ENCODE measurements at regions not wholly inside any gene's neighbourhood (a gene's known extent, or its start where the extent isn't known, plus 50 kb on each side); places are given as distances from the start of the nearest gene placed in this dataset.
"Not testable (repeated sequence)": the region's sequence is repeated elsewhere in the genome, so short reads cannot be mapped to it uniquely, and the experiment has no call there.

DNA sequence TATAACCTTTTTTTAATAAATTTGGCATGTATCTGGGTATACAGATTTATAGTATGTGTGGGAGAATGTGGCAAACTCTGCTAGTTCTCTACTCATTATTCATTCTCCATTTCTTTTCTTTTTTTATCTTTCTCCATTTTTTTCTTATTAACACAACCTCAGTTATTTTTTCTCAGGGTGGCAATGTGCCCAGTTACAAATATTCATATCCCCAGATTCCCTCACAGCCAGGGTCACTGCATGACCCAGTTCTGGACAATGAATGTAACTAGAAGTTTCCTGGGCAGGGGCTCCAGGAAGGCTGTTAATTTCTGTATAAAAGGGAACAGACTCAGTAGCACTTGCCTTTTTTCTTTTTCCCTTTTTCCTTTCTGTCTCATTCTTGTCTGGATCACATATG lies 95.6 kb downstream of the VCPKMT start:
- no peak for DNase-seq

- DNase-seq: peak in 1 of 2 donors; percentile 33
Observed at GRCh38 chr14:50021261-50022031, 94.9 kb downstream of the VCPKMT start.

- DNase-seq: no peak
Observed at GRCh38 chr14:50022661-50023060, 93.7 kb downstream of the VCPKMT start.

- no peak for DNase-seq
Observed at GRCh38 chr14:50023671-50024490, 92.5 kb downstream of the VCPKMT start.

GRCh38 chr14:50025073-50025472 lies 91.3 kb downstream of the VCPKMT start:
- no peak for DNase-seq

- no peak for DNase-seq
Observed at GRCh38 chr14:50025776-50026175, 90.6 kb downstream of the VCPKMT start.

DNA sequence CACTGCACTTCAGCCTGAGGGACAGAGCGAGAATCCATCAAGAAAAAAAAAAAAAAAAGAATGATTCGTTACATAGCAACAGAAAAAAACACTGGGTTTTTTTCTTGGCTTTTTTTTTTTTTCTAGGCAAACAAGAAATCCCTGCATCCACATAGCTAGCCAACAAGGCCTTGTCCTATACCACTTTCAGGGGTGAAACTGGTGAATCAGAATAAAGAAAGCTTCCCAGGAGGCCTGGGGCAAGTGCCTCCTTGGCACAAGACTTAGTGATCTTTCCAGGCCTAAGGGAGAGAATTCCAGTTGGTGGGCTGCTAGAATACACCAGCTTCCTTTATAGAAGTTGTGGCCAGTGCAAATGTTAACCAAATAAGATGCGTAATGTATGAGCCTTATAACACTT lies 90.0 kb downstream of the VCPKMT start:
- DNase-seq: no peak

GRCh38 chr14:50027816-50028215 lies 88.6 kb downstream of the VCPKMT start:
- DNase-seq: no peak

DNA sequence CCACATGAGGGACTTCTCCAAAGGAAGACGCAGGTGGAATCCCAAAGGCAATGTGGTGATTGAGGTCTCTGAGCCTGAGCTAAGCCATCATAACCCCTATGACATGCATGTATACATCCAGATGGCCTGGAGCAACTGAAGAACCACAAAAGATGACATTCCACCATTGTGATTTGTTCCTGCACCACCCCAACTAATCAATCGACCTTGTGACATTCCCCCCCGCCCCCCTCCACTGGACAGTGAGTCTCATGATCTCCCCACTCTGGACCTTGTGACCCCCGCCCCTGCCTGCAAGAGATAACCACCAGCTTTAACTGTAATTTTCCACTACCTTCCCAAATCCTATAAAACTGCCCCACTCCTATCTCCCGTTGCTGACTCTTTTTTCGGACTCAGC lies 87.9 kb downstream of the VCPKMT start:
- no peak for DNase-seq

DNA sequence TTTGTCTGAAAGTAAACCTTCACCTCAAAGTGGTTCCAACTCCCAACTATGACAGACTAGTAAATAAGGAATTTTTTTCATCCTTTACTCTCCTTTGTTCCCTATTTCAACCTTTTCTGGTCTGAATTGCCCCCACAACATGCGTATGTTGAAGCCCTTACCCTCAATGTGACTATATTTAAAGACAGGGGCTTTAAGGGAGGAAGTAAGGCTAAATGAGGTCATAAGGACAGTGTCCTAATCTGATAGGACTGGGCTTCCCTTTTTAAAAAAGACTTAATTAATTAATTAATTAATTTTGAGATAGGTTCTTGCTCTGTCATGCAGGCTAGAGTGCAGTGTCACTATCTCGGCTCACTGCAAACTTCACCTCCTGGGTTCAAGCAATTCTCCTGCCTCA lies 86.3 kb downstream of the VCPKMT start:
- no peak for DNase-seq

- not testable (repeated sequence) for DNase-seq
Observed at GRCh38 chr14:50030911-50031310, 85.5 kb downstream of the VCPKMT start.

- no peak for DNase-seq
Observed at GRCh38 chr14:50031602-50032313, 84.6 kb downstream of the VCPKMT start.

GRCh38 chr14:50032462-50033167 lies 83.8 kb downstream of the VCPKMT start:
- DNase-seq: not testable (repeated sequence)

DNA sequence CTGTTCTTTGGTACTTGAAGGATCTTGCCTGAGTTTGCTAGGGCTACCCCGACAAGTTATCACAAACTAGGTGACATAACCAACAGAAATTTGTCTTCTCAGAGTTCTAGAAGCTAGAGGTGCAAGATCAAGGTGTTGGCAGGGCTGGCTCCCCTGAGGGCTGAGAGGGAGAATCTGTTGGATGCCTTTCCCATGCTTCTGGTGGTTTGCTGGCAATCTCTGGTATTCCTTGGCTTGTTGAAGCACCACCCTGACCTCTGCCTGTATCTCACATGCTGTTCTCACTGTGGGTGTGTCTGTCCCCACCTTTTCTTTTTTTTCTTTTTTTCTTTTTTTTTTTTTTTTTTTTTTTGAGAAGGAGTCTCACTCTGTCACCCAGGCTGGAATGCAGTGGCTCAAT lies 81.2 kb downstream of the VCPKMT start:
- DNase-seq: no peak

DNA sequence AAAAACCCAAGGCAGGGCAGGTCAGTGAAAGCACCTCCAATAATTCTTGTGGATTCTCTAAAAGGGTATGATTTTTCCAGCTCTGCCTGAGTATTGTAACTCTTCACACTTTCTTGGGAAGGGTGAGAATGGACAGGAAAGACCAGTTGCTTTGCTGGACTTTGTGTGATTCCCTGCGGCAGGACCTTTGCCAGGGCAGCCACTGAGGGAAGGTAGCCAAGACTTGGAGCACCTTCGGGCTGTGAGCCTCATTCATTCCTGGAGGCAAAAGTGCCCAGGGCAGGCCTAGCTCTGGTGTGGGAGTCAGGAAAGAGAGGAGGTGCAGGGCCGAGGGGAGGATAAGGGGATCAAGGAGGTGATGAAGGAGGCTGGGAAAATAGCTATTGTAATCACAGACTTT lies 80.2 kb downstream of the VCPKMT start:
- no peak for DNase-seq

DNA sequence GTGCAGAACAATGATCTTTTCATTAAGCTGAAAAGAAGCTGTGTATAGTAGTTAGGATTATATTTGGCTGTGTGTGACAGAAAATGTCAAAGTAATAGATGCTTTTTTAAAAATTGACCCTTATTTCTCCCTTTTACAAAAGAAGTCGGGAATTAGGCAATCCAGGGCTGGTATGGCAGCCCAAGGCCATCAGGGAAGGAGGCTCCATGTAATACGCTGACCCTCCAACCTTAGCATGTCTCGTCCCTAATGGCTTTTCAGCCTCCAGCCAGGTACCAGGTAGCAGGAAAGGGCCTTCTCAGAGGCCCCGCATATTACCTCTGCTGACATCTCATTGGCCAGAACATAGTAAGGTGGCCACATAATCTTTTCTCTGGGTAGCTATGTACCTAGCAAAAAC lies 79.7 kb downstream of the VCPKMT start:
- no peak for DNase-seq

- DNase-seq: no peak
Observed at GRCh38 chr14:50037240-50037639, 79.1 kb downstream of the VCPKMT start.

- DNase-seq: peak in 1 of 2 donors; percentile 20
Observed at GRCh38 chr14:50037852-50038251, 78.5 kb downstream of the VCPKMT start.

DNA sequence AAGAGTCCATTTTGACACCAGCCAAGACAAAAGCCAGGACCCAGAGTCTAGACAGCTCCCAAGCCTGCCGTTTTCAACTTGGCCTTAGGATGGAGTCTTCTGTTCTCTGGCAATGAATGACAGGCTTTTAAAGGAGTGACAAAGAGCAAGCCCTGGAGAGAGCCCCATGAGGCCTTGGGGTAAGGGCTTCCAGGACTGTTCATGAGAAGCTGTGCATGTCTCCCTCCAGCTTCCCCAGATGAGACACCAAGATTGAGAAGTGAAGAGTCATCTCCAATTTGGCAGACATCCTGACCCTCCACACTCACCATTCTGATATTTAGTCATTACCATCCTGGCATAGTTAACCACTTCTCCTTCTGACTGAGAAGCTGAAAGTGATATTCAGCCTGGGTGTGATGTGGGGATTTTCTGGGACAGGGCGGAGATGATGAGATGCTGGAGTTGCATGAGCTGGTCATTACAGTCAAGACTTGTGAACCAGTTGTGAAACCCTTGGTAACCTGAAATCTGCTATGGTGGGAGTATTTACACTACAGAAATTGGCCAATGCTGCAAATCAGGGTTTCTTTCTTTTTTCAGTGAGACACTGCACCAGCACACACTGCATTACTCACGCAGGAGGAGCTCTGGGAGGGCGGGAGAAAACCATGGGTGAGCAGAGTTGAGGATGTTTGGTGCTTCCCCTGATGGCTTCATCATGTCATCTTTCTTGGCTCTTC lies 77.8 kb downstream of the VCPKMT start:
- DNase-seq: peak; percentile 48 to 81

DNA sequence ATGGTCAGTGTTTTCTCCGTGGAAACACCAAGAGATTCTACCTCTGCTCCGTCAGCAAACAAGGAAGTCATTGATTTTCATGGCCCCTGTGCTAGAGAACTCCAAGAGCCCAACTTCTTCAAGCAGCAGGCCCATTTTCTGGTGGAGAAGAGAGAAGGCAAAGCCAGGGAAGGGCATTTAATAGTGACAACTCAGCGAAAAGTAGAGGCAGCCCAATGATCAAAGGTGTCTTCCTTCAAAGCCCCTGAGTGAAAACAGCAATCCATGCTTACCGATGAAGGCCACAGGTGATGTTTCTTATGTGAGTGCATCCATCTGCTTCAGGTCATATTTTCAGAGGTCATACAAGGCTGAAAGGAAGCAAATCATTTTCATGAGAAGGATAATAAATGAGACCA lies 77.3 kb downstream of the VCPKMT start:
- DNase-seq: no peak

- DNase-seq: peak; percentile 22 to 75
Observed at GRCh38 chr14:50039734-50040400, 76.5 kb downstream of the VCPKMT start.

DNA sequence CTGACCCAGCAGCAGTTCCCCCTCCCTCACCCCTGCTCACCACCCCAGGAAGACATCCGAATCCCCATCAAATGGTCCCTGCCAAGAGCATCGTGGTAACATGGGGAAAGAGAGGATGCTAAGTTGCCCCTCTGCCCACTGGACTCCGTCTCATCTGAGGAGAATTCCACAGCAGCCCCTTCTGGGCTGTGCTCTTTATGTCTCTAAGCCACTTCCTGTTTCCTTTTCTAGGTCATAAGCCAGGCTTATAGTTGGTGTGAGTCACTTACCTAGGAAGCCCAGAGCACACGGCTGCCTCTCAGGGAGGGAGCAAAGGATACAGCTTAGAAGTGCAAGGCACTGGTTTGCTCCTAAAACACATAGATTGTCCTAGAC lies 76.0 kb downstream of the VCPKMT start:
- DNase-seq: peak; percentile 57 to 63

All from CD4-positive, alpha-beta T cell treated with Interleukin-1 beta for 1 hour (primary cell).